ENCODE measurements at regions not wholly inside any gene's neighbourhood (a gene's known extent, or its start where the extent isn't known, plus 50 kb on each side); places are given as distances from the start of the nearest gene placed in this dataset.

DNA sequence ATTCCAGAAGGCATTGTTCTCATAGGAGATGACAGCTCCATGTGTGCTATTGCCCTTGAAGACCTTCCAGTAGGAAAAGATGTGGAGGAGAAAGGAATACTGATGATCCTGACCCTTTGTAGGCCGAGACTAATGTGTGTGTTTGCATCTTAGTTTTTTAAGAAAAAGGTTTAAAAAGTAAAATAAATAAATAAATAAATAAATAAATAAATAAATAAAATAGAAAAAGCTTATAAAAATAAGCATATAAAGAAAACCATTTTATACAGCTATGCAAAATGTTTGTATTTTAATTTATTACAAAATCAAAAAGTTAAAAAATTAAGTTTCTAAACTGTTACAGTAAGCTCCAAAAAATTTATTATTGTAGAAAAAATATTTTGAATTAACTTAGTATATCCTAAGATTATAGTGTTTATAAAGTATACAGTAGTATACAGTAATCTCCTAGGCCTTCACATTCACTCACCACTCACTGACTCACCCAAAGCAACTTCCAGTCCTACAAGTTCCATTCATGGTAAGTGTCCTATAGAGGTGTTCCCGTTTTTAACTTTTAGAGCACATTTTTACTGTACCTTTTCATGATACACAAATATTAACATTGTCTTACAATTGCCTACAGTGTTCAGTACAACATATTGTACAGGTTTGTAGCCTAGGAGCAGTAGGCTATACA lies 435.2 kb upstream of the SEMA3A start:
- Histone ChIP-seq H3K9ac (ENCODE audit: low read depth, low read length) (no peak overlapping the region), H3K4me2 (ENCODE audit: insufficient read depth, low read length) (no peak overlapping the region), H3K9me3 (ENCODE audit: insufficient read depth, low read length, severe bottlenecking) (peaks cover 7% of the 10 kb centered on the region), H3K36me3 (ENCODE audit: insufficient read depth, low read length) (no peaks in the 10 kb centered on the region), H2AFZ (ENCODE audit: low read depth, low read length) (no peak overlapping the region), H4K20me1 (ENCODE audit: insufficient read depth, low read length) (no peaks in the 10 kb centered on the region), H3K27ac (ENCODE audit: low read length) (no peak overlapping the region), H3K4me3 (ENCODE audit: low read depth in 1 of 2, low read length in 2 of 2) (no peak overlapping the region), H3K27me3 (ENCODE audit: insufficient read depth, low read length, poor library complexity) (no peaks in the 10 kb centered on the region), H3K4me1 (ENCODE audit: insufficient read depth, low read length) (no peaks in the 10 kb centered on the region), H3K79me2 (ENCODE audit: insufficient read depth, low read length) (no peaks in the 10 kb centered on the region)
- ATAC-seq (ENCODE audit: insufficient read depth, low read depth) (no peak), DNase-seq (no peak)
- no peak for TF ChIP-seq EZH2 (IDR thresholded peaks at IDR 0.05; ENCODE audit: borderline replicate concordance, low read depth, low read length, severe bottlenecking)
- TF ChIP-seq, protein P1, sequence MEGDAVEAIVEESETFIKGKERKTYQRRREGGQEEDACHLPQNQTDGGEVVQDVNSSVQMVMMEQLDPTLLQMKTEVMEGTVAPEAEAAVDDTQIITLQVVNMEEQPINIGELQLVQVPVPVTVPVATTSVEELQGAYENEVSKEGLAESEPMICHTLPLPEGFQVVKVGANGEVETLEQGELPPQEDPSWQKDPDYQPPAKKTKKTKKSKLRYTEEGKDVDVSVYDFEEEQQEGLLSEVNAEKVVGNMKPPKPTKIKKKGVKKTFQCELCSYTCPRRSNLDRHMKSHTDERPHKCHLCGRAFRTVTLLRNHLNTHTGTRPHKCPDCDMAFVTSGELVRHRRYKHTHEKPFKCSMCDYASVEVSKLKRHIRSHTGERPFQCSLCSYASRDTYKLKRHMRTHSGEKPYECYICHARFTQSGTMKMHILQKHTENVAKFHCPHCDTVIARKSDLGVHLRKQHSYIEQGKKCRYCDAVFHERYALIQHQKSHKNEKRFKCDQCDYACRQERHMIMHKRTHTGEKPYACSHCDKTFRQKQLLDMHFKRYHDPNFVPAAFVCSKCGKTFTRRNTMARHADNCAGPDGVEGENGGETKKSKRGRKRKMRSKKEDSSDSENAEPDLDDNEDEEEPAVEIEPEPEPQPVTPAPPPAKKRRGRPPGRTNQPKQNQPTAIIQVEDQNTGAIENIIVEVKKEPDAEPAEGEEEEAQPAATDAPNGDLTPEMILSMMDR (IDR thresholded peaks at IDR 0.05; ENCODE audit: borderline replicate concordance, extremely low read depth, low read length, poor library complexity, severe bottlenecking), result no peak

DNA sequence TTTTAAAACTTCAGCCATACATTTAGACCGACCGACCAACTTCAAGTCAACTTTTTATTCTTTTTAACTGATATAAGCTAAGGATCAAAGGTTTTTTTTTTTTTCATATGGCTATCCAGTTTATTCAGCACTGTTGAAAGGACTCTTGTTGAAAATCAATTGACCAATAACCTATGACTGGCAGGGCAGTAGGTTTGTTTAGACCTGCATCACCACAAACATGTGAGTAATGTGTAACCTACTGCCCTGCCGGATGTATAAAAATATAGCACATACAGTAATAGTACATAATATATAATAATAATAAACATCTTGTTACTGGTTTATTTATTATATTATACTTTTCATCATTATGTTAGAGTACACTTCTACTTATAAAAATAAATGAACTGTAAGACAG lies 434.6 kb upstream of the SEMA3A start:
- no peak overlapping the region for H3K27ac ChIP-seq (ENCODE audit: low read length)
- no peaks in the 10 kb centered on the region for H4K20me1 ChIP-seq (ENCODE audit: insufficient read depth, low read length)
- no peak overlapping the region for H3K4me3 ChIP-seq (ENCODE audit: low read depth in 1 of 2, low read length in 2 of 2)
- no peak overlapping the region for H2AFZ ChIP-seq (ENCODE audit: low read depth, low read length)
- no peak overlapping the region for H3K9ac ChIP-seq (ENCODE audit: low read depth, low read length)
- H3K9me3 ChIP-seq (ENCODE audit: insufficient read depth, low read length, severe bottlenecking), result peaks cover 7% of the 10 kb centered on the region
- no peaks in the 10 kb centered on the region for H3K79me2 ChIP-seq (ENCODE audit: insufficient read depth, low read length)
- TF ChIP-seq EZH2 (IDR thresholded peaks at IDR 0.05; ENCODE audit: borderline replicate concordance, low read depth, low read length, severe bottlenecking), result no peak
- TF ChIP-seq, protein P1 (IDR thresholded peaks at IDR 0.05; ENCODE audit: borderline replicate concordance, extremely low read depth, low read length, poor library complexity, severe bottlenecking), result no peak
- H3K4me1 ChIP-seq (ENCODE audit: insufficient read depth, low read length), result no peaks in the 10 kb centered on the region
- no peaks in the 10 kb centered on the region for H3K27me3 ChIP-seq (ENCODE audit: insufficient read depth, low read length, poor library complexity)
- ATAC-seq (ENCODE audit: insufficient read depth, low read depth) (no peak), DNase-seq (no peak)
- H3K36me3 ChIP-seq (ENCODE audit: insufficient read depth, low read length), result no peaks in the 10 kb centered on the region
- H3K4me2 ChIP-seq (ENCODE audit: insufficient read depth, low read length), result no peak overlapping the region

DNA sequence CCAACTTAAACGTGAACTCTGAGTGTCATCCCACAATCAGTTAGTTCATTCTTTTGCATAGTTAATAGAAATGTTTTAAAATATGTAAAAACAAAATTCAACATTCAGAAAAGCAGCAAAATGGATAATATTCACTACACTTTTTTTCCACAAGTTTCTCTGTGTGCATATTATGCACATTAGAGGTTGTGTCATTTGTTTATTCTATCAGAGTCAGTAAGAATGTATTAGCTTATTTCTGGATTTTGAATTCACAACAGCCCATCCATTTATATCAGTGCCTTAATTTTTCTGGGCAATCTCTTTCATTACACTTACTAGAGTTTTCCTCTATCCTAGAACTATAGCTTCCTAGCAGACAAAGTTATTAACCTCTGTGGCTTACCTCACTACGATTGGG lies 432.7 kb upstream of the SEMA3A start:
- Histone ChIP-seq H3K4me3 (ENCODE audit: low read depth in 1 of 2, low read length in 2 of 2) (no peak overlapping the region), H3K27ac (ENCODE audit: low read length) (no peak overlapping the region), H4K20me1 (ENCODE audit: insufficient read depth, low read length) (no peaks in the 10 kb centered on the region), H2AFZ (ENCODE audit: low read depth, low read length) (no peak overlapping the region), H3K36me3 (ENCODE audit: insufficient read depth, low read length) (no peaks in the 10 kb centered on the region), H3K9ac (ENCODE audit: low read depth, low read length) (no peak overlapping the region), H3K4me2 (ENCODE audit: insufficient read depth, low read length) (no peak overlapping the region), H3K27me3 (ENCODE audit: insufficient read depth, low read length, poor library complexity) (no peaks in the 10 kb centered on the region), H3K9me3 (ENCODE audit: insufficient read depth, low read length, severe bottlenecking) (peaks cover 5% of the 10 kb centered on the region), H3K79me2 (ENCODE audit: insufficient read depth, low read length) (no peaks in the 10 kb centered on the region), H3K4me1 (ENCODE audit: insufficient read depth, low read length) (no peaks in the 10 kb centered on the region)
- no peak for TF ChIP-seq EZH2 (IDR thresholded peaks at IDR 0.05; ENCODE audit: borderline replicate concordance, low read depth, low read length, severe bottlenecking)
- TF ChIP-seq, protein P1 (IDR thresholded peaks at IDR 0.05; ENCODE audit: borderline replicate concordance, extremely low read depth, low read length, poor library complexity, severe bottlenecking), result no peak
- DNase-seq (no peak), ATAC-seq (ENCODE audit: insufficient read depth, low read depth) (no peak)

Data from DND-41 (cell line).